Left ventricle myocardium inferior (tissue), 1 donor: ENCODE measurements at regions not wholly inside any gene's neighbourhood (a gene's known extent, or its start where the extent isn't known, plus 50 kb on each side); places are given as distances from the start of the nearest gene placed in this dataset.

Experiments
- DNase-seq: peaks from one replicate; pipeline ENCODE4 v3.0.0-alpha.2; 2020
- H3K27ac ChIP-seq: fragments of 200-600 bp; replicated peaks from 2 replicates; pipeline ENCODE4 v1.8.0; 2021
- H3K27me3 ChIP-seq: fragments of 200-600 bp; 2 replicates; pipeline ENCODE4 v1.8.0; 2021; ENCODE audit warnings: low read depth
- H3K36me3 ChIP-seq: fragments of 200-600 bp; 2 replicates; pipeline ENCODE4 v1.8.0; 2021
- H3K4me1 ChIP-seq: fragments of 200-600 bp; 2 replicates; pipeline ENCODE4 v1.8.0; 2021
- H3K4me3 ChIP-seq: fragments of 200-600 bp; 2 replicates; pipeline ENCODE4 v1.8.0; 2021; ENCODE audit warnings: mild to moderate bottlenecking, moderate library complexity
- H3K9me3 ChIP-seq: fragments of 200-600 bp; replicated peaks from 2 replicates; pipeline ENCODE4 v1.8.0; 2021
- CTCF ChIP-seq: fragments of 200-600 bp; IDR thresholded peaks from 2 replicates; pipeline ENCODE4 v1.8.0; 2021; ENCODE audit warnings: antibody characterized with exemption, mild to moderate bottlenecking, borderline replicate concordance
- intact Hi-C: fragments of 100-400 bp; cut with micrococcal nuclease; formaldehyde crosslinking; loops from one replicate; pipeline ENCODE4 v1.11.0; 2022
- donor health status: DM: no; HTN: yes; CAD: no; lungs with severe emphysema.

GRCh38 chr5:109590799-109591198 is 98.9 kb upstream of the MAN2A1 start:
- no peaks in the 10 kb centered on the region for H3K4me1 ChIP-seq
- no peak for DNase-seq
- H3K27me3 ChIP-seq = no peaks in the 10 kb centered on the region
- no peaks in the 10 kb centered on the region for H3K9me3 ChIP-seq
- TF ChIP-seq CTCF = no peak
- no peak overlapping the region for H3K27ac ChIP-seq
- H3K36me3 ChIP-seq = no peaks in the 10 kb centered on the region
- H3K4me3 ChIP-seq = no peak overlapping the region
- intact Hi-C loops = no loop called here

GRCh38 chr5:109589986-109590385 is 99.7 kb upstream of the MAN2A1 start:
- H3K4me1 ChIP-seq = peaks cover 5% of the 10 kb centered on the region
- intact Hi-C loops = no loop called here
- H3K27me3 ChIP-seq = no peaks in the 10 kb centered on the region
- no peak for TF ChIP-seq CTCF
- DNase-seq = no peak
- no peaks in the 10 kb centered on the region for H3K9me3 ChIP-seq
- H3K27ac ChIP-seq = no peak overlapping the region
- H3K4me3 ChIP-seq = no peak overlapping the region
- H3K36me3 ChIP-seq = no peaks in the 10 kb centered on the region

GRCh38 chr5:109589239-109589638 is 100.5 kb upstream of the MAN2A1 start:
- Histone ChIP-seq H3K27me3 (no peaks in the 10 kb centered on the region), H3K4me3 (no peak overlapping the region), H3K36me3 (no peaks in the 10 kb centered on the region), H3K4me1 (peaks cover 11% of the 10 kb centered on the region), H3K9me3 (no peaks in the 10 kb centered on the region), H3K27ac (no peak overlapping the region)
- no peak for DNase-seq
- intact Hi-C loops = no loop called here
- no peak for TF ChIP-seq CTCF

- no peak for DNase-seq
- Histone ChIP-seq H3K27me3 (no peaks in the 10 kb centered on the region), H3K9me3 (no peaks in the 10 kb centered on the region), H3K36me3 (no peaks in the 10 kb centered on the region), H3K27ac (no peak overlapping the region), H3K4me3 (no peak overlapping the region), H3K4me1 (peaks cover 11% of the 10 kb centered on the region)
- intact Hi-C loops = no loop called here
- TF ChIP-seq CTCF = no peak
These were observed 101.3 kb upstream of the MAN2A1 start for GRCh38 chr5:109588281-109589035.

GRCh38 chr5:109584986-109585599 is 104.6 kb upstream of the MAN2A1 start:
- no peaks in the 10 kb centered on the region for H3K27me3 ChIP-seq
- no peaks in the 10 kb centered on the region for H3K9me3 ChIP-seq
- H3K36me3 ChIP-seq = no peaks in the 10 kb centered on the region
- no peak overlapping the region for H3K27ac ChIP-seq
- peaks cover 11% of the 10 kb centered on the region for H3K4me1 ChIP-seq
- TF ChIP-seq CTCF = no peak
- DNase-seq = no peak
- intact Hi-C loops = no loop called here
- H3K4me3 ChIP-seq = no peak overlapping the region
